ENCODE measurements at regions not wholly inside any gene's neighbourhood (a gene's known extent, or its start where the extent isn't known, plus 50 kb on each side); places are given as distances from the start of the nearest gene placed in this dataset.

- no peaks in the 10 kb centered on the region for H3K79me2 ChIP-seq (ENCODE audit: control insufficient read depth, insufficient read depth, low read length)
- no peaks in the 10 kb centered on the region for H3K4me1 ChIP-seq (ENCODE audit: control insufficient read depth, extremely low read depth, insufficient read depth, low read length)
- BruUV-seq (replicated peaks): no TSS peak
- ChIA-PET CTCF (interaction anchor here (1.5 to 2.6 kb wide), 3 partner anchors 9 to 322 kb away, joined by 3 to 63 read pairs (median 14); no protein-coding TSS in a partner anchor), POLR2A (no interaction called here)
- no peaks in the 10 kb centered on the region for H3K9me3 ChIP-seq (replicated peaks; ENCODE audit: control insufficient read depth, insufficient read depth, low read length)
- H4K20me1 ChIP-seq (replicated peaks; ENCODE audit: control insufficient read depth, extremely low read depth, insufficient read depth, low read length): no peaks in the 10 kb centered on the region
- FAIRE-seq (no peak), DNase-seq (ENCODE audit: low read depth, low spot score) (no peak)
- H3K36me3 ChIP-seq (ENCODE audit: control insufficient read depth in 2 of 2, extremely low read depth in 1 of 2, insufficient read depth in 2 of 2, low read length in 2 of 2): no peaks in the 10 kb centered on the region
- no peaks in the 10 kb centered on the region for H3K27me3 ChIP-seq (ENCODE audit: control insufficient read depth in 2 of 2, insufficient read depth in 2 of 2, low read length in 2 of 2)
- H3K4me2 ChIP-seq (ENCODE audit: insufficient read depth, low read length): no peak overlapping the region
- H3K9me1 ChIP-seq (replicated peaks; ENCODE audit: control insufficient read depth, extremely low read depth, insufficient read depth, low read length): no peaks in the 10 kb centered on the region
- TF ChIP-seq GATA2 (IDR thresholded peaks at IDR 0.05; ENCODE audit: insufficient read depth, insufficient read length, low read depth, low read length) (no peak), MAX (IDR thresholded peaks at IDR 0.05; ENCODE audit: insufficient read depth, insufficient read length) (no peak), JUN (IDR thresholded peaks at IDR 0.05; ENCODE audit: borderline replicate concordance, insufficient read depth, insufficient read length, low read depth) (no peak), EZH2 (IDR thresholded peaks at IDR 0.05; ENCODE audit: borderline replicate concordance, low read depth, low read length, severe bottlenecking) (no peak), MYC (IDR thresholded peaks at IDR 0.05; ENCODE audit: low read depth, low read length) (no peak), POLR2A (IDR thresholded peaks at IDR 0.05; ENCODE audit: low read depth, low read length) (no peak), POLR2AphosphoS5 (IDR thresholded peaks at IDR 0.05; ENCODE audit: insufficient read depth, low read depth, low read length) (no peak), CTCF (IDR thresholded peaks at IDR 0.05; ENCODE audit: extremely low read depth in 1 of 2, insufficient read depth in 1 of 2, low read depth in 1 of 2, low read length in 2 of 2) (no peak), FOS (IDR thresholded peaks at IDR 0.05; ENCODE audit: borderline replicate concordance, insufficient read depth, low read length) (no peak)
- no peak overlapping the region for H3K27ac ChIP-seq (ENCODE audit: insufficient read depth, low read depth, low read length)
- dilution Hi-C loops (cut with MboI; ENCODE audit: extremely low pct_ligation_motif_present, low sequenced_read_pairs) (no loop called here), intact Hi-C loops (cut with micrococcal nuclease) (loop anchor here (5.0 to 10.0 kb wide), 2 partner anchors 136 to 248 kb away; no protein-coding TSS in a partner anchor)
- H3K9ac ChIP-seq (replicated peaks; ENCODE audit: extremely low read depth, insufficient read depth, low read length): no peak overlapping the region
- H2AFZ ChIP-seq (ENCODE audit: low read depth, low read length): no peak overlapping the region
- no peak overlapping the region for H3K4me3 ChIP-seq (replicated peaks in 1 of 3; ENCODE audit: insufficient read depth in 1 of 3, low read depth in 1 of 3, low read length in 3 of 3)
Observed at GRCh38 chr6:150740453-150740852, 125.0 kb upstream of the MTHFD1L start.

Measured in endothelial cell of umbilical vein (primary cell).